ENCODE measurements at regions not wholly inside any gene's neighbourhood (a gene's known extent, or its start where the extent isn't known, plus 50 kb on each side); places are given as distances from the start of the nearest gene placed in this dataset.

DNA sequence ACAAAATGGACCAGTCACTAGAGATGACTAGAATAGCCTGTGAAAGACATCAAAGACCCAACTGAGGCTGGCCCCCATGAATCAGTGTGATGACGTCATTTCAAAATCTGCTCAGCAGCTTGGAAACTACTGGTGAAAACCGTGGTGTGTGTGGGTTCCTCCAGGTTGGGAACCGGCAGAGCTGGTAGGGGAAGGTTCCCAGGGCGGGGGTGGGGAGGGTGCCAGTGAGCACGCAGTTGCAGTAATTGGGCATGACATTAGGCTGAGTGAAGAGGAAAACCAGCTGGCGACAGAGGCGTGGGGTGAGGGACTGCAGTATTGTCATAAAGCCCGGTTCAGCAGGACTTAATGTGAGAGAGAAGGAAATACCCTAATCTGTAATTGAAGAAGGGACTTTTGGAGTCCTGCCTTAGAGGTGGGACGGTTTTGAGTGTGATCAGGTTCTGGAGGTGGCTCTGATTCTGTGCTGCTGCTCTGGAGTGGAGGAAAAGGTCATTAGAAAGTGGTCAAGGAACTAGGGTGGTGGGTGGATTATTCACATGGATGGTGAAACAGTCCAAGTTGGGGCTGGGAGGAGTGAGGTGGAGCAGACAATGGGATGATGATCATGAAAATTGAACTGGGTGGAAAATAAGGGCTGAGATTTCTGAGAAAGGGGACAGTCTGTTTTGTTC is 52.0 kb upstream of the MTHFD1L start:
- FAIRE-seq (no peak), DNase-seq (ENCODE audit: insufficient read length, low spot score) (no peak)
- no peak for TF ChIP-seq POLR2A (IDR thresholded peaks at IDR 0.05; ENCODE audit: low read depth, low read length)

DNA sequence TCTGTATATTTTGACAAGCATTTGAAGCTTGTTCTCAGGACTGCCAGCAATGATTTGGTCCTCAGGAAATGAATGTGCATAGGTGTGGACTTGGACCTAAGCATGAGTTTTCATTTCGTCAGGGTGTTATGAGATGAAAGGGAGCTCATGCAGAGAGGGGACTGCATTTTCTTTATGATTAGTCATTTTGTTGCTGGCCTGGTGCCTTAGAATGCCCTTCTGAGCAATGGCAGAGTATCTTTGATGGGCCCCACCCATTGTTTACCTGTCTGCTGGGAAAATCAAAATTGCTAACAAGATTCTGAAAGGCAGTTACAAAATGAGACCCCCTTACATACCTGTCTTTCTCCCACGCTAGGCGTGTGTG is 51.5 kb upstream of the MTHFD1L start:
- TF ChIP-seq POLR2A (IDR thresholded peaks at IDR 0.05; ENCODE audit: low read depth, low read length): no peak
- DNase-seq (ENCODE audit: insufficient read length, low spot score): no peak
- FAIRE-seq: no peak
